Endodermal cell (in vitro differentiated cells): ENCODE measurements at regions not wholly inside any gene's neighbourhood (a gene's known extent, or its start where the extent isn't known, plus 50 kb on each side); places are given as distances from the start of the nearest gene placed in this dataset.

Experiments
- DNase-seq: peaks from one replicate; pipeline ENCODE4 v3.0.0-alpha.2; 2017
- H3K27ac ChIP-seq: 2 replicates; pipeline ENCODE4 v1.5.1; 2013; ENCODE audit warnings: mild to moderate bottlenecking, low read depth, low read length, moderate library complexity
- H3K27me3 ChIP-seq: 2 replicates; pipeline ENCODE4 v1.6.1; 2013; ENCODE audit warnings: mild to moderate bottlenecking, low read length, moderate library complexity; ENCODE audit not compliant: insufficient read depth, control insufficient read depth, poor library complexity, severe bottlenecking
- H3K36me3 ChIP-seq: 2 replicates; pipeline ENCODE4 v1.7.0; 2013; ENCODE audit warnings: mild to moderate bottlenecking, low read length, moderate library complexity; ENCODE audit not compliant: control insufficient read depth, insufficient read depth
- H3K4me1 ChIP-seq: one replicate; pipeline ENCODE4 v1.7.0; 2013; ENCODE audit warnings: low read length; ENCODE audit not compliant: control insufficient read depth, insufficient read depth
- H3K4me3 ChIP-seq: 2 replicates; pipeline ENCODE4 v1.5.1; 2013; ENCODE audit warnings: mild to moderate bottlenecking, low read length, moderate library complexity
- H3K9ac ChIP-seq: 2 replicates; pipeline ENCODE4 v1.6.1; 2013; ENCODE audit warnings: mild to moderate bottlenecking, low read length, moderate library complexity; ENCODE audit not compliant: poor library complexity, severe bottlenecking; ENCODE audit errors: extremely low read depth
- H3K9me3 ChIP-seq: 2 replicates; pipeline ENCODE4 v1.6.1; 2013; ENCODE audit warnings: mild to moderate bottlenecking, low read length, moderate library complexity; ENCODE audit not compliant: control insufficient read depth
- H3K27ac Mint-ChIP-seq: 2 replicates; pipeline ENCODE4 v1.8.0; 2020; ENCODE audit warnings: mixed read lengths
- H3K27me3 Mint-ChIP-seq: 2 replicates; pipeline ENCODE4 v1.8.0; 2021; ENCODE audit warnings: mild to moderate bottlenecking, mixed read lengths; ENCODE audit not compliant: insufficient read depth
- H3K36me3 Mint-ChIP-seq: 2 replicates; pipeline ENCODE4 v1.8.0; 2020; ENCODE audit warnings: low read depth, mixed read lengths
- H3K4me1 Mint-ChIP-seq: 2 replicates; pipeline ENCODE4 v1.8.0; 2020; ENCODE audit warnings: mixed read lengths
- H3K4me3 Mint-ChIP-seq: 2 replicates; pipeline ENCODE4 v1.8.0; 2020; ENCODE audit warnings: mild to moderate bottlenecking, moderate library complexity, mixed read lengths
- H3K9me3 Mint-ChIP-seq: 2 replicates; pipeline ENCODE4 v1.8.0; 2020; ENCODE audit warnings: mild to moderate bottlenecking, mixed read lengths
- CTCF ChIP-seq: fragments of 200-600 bp; sonication (generic); conservative IDR thresholded peaks from 2 replicates; pipeline ENCODE4 v1.5.0; 2021; ENCODE audit warnings: antibody characterized with exemption, mild to moderate bottlenecking
- WGBS, 2 experiments: methylation state at CpG; one replicate each; pipeline versions ENCODE4 v1.1.5 to v1.1.7; 2013; ENCODE audit warnings: missing lambda C conversion rate in 2 of 2, mixed read lengths in 1 of 2; ENCODE audit not compliant: insufficient coverage in 1 of 2, insufficient read length in 1 of 2; 5-methylcytosine and 5-hydroxymethylcytosine counted together

GRCh38 chr2:144679942-144680341, 160.0 kb upstream of the ZEB2 start:
- no peaks in the 10 kb centered on the region for H3K27me3 ChIP-seq
- Mint-ChIP-seq H3K4me1 (no peaks in the 10 kb centered on the region), H3K27ac (no peak overlapping the region), H3K36me3 (no peaks in the 10 kb centered on the region), H3K9me3 (no peaks in the 10 kb centered on the region), H3K4me3 (no peak overlapping the region), H3K27me3 (no peaks in the 10 kb centered on the region)
- no peak overlapping the region for H3K27ac ChIP-seq
- DNase-seq: no peak
- WGBS, 2 experiments: 72 to 94% methylated on average over 2 to 5 of the region's 5 CpGs
- H3K4me3 ChIP-seq: no peak overlapping the region
- no peaks in the 10 kb centered on the region for H3K9me3 ChIP-seq
- no peak overlapping the region for H3K9ac ChIP-seq
- H3K36me3 ChIP-seq: no peaks in the 10 kb centered on the region
- no peaks in the 10 kb centered on the region for H3K4me1 ChIP-seq
- TF ChIP-seq CTCF: no peak

DNA sequence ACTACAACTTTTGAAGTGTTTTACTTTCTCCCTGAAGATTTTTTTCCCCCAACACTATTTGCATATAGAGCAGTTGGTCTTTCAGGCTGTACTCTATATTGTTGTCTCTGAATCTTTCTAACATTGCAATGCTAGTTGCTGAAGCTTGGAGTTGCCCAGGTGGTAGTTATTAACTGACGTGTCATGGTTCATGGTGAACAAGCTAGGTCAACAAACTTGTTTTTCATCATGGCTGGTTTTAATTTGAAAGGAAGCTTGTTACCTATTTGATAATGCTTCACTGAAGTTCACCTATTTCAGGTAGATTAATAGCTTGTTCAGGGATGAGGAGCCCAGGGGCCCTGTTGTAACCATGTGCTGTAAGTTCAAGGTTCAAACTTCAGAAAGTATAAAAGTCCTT, 158.8 kb upstream of the ZEB2 start:
- Mint-ChIP-seq H3K4me3 (no peak overlapping the region), H3K27me3 (no peaks in the 10 kb centered on the region), H3K9me3 (no peaks in the 10 kb centered on the region), H3K27ac (no peak overlapping the region), H3K36me3 (no peaks in the 10 kb centered on the region), H3K4me1 (no peaks in the 10 kb centered on the region)
- Histone ChIP-seq H3K27ac (no peak overlapping the region), H3K9ac (no peak overlapping the region), H3K9me3 (no peaks in the 10 kb centered on the region), H3K4me3 (no peak overlapping the region), H3K36me3 (no peaks in the 10 kb centered on the region), H3K4me1 (no peaks in the 10 kb centered on the region), H3K27me3 (no peaks in the 10 kb centered on the region)
- 88 to 91% methylated on average over 1 of the region's 1 CpG for WGBS, 2 experiments
- TF ChIP-seq CTCF: no peak
- DNase-seq: no peak

GRCh38 chr2:144675731-144676130, 155.8 kb upstream of the ZEB2 start:
- no peaks in the 10 kb centered on the region for H3K4me1 Mint-ChIP-seq
- DNase-seq: no peak
- TF ChIP-seq CTCF: no peak
- Histone ChIP-seq H3K36me3 (no peaks in the 10 kb centered on the region), H3K4me3 (no peak overlapping the region), H3K27ac (no peak overlapping the region), H3K27me3 (no peaks in the 10 kb centered on the region), H3K4me1 (no peaks in the 10 kb centered on the region), H3K9me3 (no peaks in the 10 kb centered on the region), H3K9ac (no peak overlapping the region)
- no peaks in the 10 kb centered on the region for H3K27me3 Mint-ChIP-seq
- no peaks in the 10 kb centered on the region for H3K9me3 Mint-ChIP-seq
- H3K4me3 Mint-ChIP-seq: no peak overlapping the region
- 90 to 100% methylated on average over 3 of the region's 3 CpGs for WGBS, 2 experiments
- H3K36me3 Mint-ChIP-seq: no peaks in the 10 kb centered on the region
- no peak overlapping the region for H3K27ac Mint-ChIP-seq
